Activated naive CD4-positive, alpha-beta T cell treated with anti-CD3 and anti-CD28 coated beads, Interleukin-2, amount 10 ng/mL, durations not matched to agents 7 days and 5 days (primary cell): ENCODE measurements at regions not wholly inside any gene's neighbourhood (a gene's known extent, or its start where the extent isn't known, plus 50 kb on each side); places are given as distances from the start of the nearest gene placed in this dataset.
"Not testable (repeated sequence)": the region's sequence is repeated elsewhere in the genome, so short reads cannot be mapped to it uniquely, and the experiment has no call there.

Experiments used
- CTCF ChIA-PET: fragments of 350-600 bp; sonication (Branson Sonifier 250); formaldehyde crosslinking; loops from one replicate; lab custom pipeline; 2021; ENCODE audit warnings: antibody characterized with exemption; lab: Charles Lee
- DNase-seq: peaks from one replicate; pipeline ENCODE4 v3.0.0-alpha.2; 2020
- H3K27ac Mint-ChIP-seq: one replicate; pipeline ENCODE4 v1.8.0; 2021; ENCODE audit warnings: mild to moderate bottlenecking, moderate library complexity, mixed read lengths
- H3K27me3 Mint-ChIP-seq: one replicate; pipeline ENCODE4 v1.8.0; 2021; ENCODE audit warnings: mild to moderate bottlenecking, mixed read lengths
- H3K36me3 Mint-ChIP-seq: one replicate; pipeline ENCODE4 v1.8.0; 2021; ENCODE audit warnings: mixed read lengths
- H3K4me1 Mint-ChIP-seq: one replicate; pipeline ENCODE4 v1.8.0; 2021; ENCODE audit warnings: mixed read lengths
- H3K4me3 Mint-ChIP-seq: one replicate; pipeline ENCODE4 v1.8.0; 2021; ENCODE audit warnings: mild to moderate bottlenecking, moderate library complexity, mixed read lengths
- H3K9me3 Mint-ChIP-seq: one replicate; pipeline ENCODE4 v1.8.0; 2021; ENCODE audit warnings: mixed read lengths

DNA sequence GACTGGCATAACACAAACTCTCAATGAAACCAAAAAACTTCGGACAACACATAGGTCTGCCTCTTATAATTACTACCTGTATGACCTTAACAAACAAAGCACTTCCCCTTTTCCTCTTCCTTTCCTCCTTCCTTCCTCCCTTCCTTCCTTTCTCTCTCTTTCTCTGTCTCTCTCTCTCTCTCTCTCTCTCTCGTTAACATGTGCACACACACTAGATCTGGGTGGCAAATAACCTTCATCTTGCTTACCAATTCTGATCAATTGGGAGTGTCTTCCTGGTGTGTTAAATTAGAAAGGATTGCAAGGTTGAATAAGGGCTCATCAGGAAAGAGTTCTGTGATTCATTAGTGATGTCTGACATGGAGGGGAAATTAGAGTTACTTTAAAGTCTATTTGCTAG is 307.8 kb upstream of the PRKD1 start:
- H3K4me3 Mint-ChIP-seq, result no peak overlapping the region
- H3K4me1 Mint-ChIP-seq, result no peaks in the 10 kb centered on the region
- no peak for DNase-seq
- H3K27me3 Mint-ChIP-seq, result no peaks in the 10 kb centered on the region
- CTCF ChIA-PET, result no interaction called here
- no peak overlapping the region for H3K27ac Mint-ChIP-seq
- no peaks in the 10 kb centered on the region for H3K9me3 Mint-ChIP-seq
- no peaks in the 10 kb centered on the region for H3K36me3 Mint-ChIP-seq

GRCh38 chr14:30238936-30239335 is 311.3 kb upstream of the PRKD1 start:
- Mint-ChIP-seq H3K4me3 (no peak overlapping the region), H3K36me3 (no peaks in the 10 kb centered on the region), H3K4me1 (no peaks in the 10 kb centered on the region), H3K27me3 (no peaks in the 10 kb centered on the region), H3K27ac (no peak overlapping the region), H3K9me3 (no peaks in the 10 kb centered on the region)
- CTCF ChIA-PET, result interaction anchor here (0.9 kb wide), 1 partner anchor 32 kb away, joined by 3 read pairs; no protein-coding TSS in a partner anchor
- no peak for DNase-seq

DNA sequence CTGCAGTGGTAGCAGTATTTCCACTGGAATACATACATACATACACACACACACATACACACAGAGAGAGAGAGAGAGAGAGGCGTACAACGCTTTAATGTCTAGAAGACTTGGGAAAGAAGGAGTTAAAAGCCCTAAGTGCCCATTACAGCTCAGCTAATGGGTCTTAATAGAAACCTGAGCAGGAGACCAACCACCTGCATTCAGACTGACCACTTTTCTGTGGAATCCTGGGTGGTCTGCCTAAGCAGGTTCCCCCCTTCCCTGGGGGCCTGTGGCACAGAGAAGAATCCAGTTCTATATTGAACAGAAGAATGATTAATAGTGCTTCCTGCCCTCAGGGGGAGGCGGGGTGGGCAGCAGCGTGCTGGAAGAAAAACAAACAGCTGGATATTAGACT is 312.4 kb upstream of the PRKD1 start:
- Mint-ChIP-seq H3K9me3 (no peaks in the 10 kb centered on the region), H3K27me3 (no peaks in the 10 kb centered on the region), H3K4me3 (no peak overlapping the region), H3K4me1 (no peaks in the 10 kb centered on the region), H3K27ac (no peak overlapping the region), H3K36me3 (no peaks in the 10 kb centered on the region)
- CTCF ChIA-PET, result interaction anchor here (0.9 kb wide), 1 partner anchor 31 kb away, joined by 3 read pairs; no protein-coding TSS in a partner anchor
- DNase-seq, result no peak

DNA sequence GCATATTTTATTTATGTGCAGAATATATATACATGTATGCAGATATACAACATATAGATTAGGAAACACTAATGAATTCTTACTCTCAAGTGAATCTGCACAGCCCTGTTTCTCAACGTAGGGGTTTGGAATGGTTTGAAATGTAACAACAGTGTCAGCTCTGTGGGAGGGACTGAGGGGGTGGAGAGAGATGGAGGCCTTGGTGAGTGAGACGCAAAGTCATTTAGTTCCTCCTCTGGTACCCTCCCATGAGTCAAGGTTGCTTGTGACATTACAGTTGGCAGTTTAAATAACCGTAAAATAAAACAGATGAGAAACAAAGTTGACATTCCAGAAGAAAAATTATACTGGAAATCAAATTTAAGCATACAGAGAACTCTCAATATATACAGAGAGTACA is 313.0 kb upstream of the PRKD1 start:
- Mint-ChIP-seq H3K9me3 (no peaks in the 10 kb centered on the region), H3K27ac (no peak overlapping the region)

DNA sequence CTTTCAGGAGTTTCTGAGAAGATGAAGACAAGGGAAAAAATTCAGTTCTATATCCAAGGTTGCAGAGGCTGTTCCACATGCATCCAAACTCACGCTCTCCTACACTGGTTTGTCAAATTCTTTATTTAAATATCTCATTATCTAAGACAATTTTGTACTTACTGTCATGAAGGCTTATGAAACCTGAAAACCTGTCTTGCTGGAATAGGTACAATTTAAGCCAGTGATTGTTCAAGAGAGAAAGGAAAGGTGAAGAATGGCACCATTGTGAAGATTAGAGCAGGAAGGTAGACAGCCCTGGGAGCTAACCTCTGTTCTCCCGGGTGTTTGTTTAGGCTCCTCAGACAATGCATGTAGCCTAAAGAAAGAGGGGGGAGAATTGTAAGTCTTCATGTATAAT is 315.1 kb upstream of the PRKD1 start:
- H3K9me3 Mint-ChIP-seq, result no peaks in the 10 kb centered on the region
- H3K4me1 Mint-ChIP-seq, result no peaks in the 10 kb centered on the region
- H3K27ac Mint-ChIP-seq, result no peak overlapping the region
- CTCF ChIA-PET, result no interaction called here
- no peaks in the 10 kb centered on the region for H3K36me3 Mint-ChIP-seq
- DNase-seq, result no peak
- H3K4me3 Mint-ChIP-seq, result no peak overlapping the region
- H3K27me3 Mint-ChIP-seq, result no peaks in the 10 kb centered on the region

More for the DNA sequence above, 313.0 kb upstream of the PRKD1 start:
- H3K4me1 Mint-ChIP-seq, result no peaks in the 10 kb centered on the region
- CTCF ChIA-PET, result no interaction called here
- DNase-seq, result no peak
- no peaks in the 10 kb centered on the region for H3K36me3 Mint-ChIP-seq
- no peaks in the 10 kb centered on the region for H3K27me3 Mint-ChIP-seq
- no peak overlapping the region for H3K4me3 Mint-ChIP-seq

- CTCF ChIA-PET, result no interaction called here
- no peaks in the 10 kb centered on the region for H3K9me3 Mint-ChIP-seq
- H3K4me3 Mint-ChIP-seq, result no peak overlapping the region
- no peaks in the 10 kb centered on the region for H3K36me3 Mint-ChIP-seq
- no peaks in the 10 kb centered on the region for H3K27me3 Mint-ChIP-seq
- no peak for DNase-seq
- H3K4me1 Mint-ChIP-seq, result no peaks in the 10 kb centered on the region
- no peak overlapping the region for H3K27ac Mint-ChIP-seq
Measured at GRCh38 chr14:30243207-30243606, 315.6 kb upstream of the PRKD1 start.

DNA sequence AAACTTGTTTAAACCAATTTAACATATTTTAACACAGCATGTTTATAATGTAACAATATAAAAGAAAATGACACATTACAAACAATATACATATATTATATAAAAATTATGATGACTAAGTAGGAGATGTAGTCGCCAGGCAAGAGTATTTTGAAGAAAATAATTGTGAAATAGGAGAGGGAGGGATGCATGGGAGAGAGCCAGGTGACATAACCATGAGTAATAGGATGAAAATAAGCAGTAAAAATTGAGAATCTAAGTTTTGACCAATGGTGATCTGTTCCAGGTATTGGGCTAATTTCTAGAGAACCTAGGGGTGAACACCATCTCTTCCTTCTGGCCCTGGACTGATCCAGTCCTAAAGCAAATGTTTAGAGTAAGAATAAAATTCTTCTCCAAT is 315.2 kb upstream of the G2E3 start:
- no peaks in the 10 kb centered on the region for H3K4me1 Mint-ChIP-seq
- H3K4me3 Mint-ChIP-seq, result no peak overlapping the region
- H3K9me3 Mint-ChIP-seq, result no peaks in the 10 kb centered on the region
- no peak overlapping the region for H3K27ac Mint-ChIP-seq
- H3K27me3 Mint-ChIP-seq, result no peaks in the 10 kb centered on the region
- DNase-seq, result no peak
- H3K36me3 Mint-ChIP-seq, result no peaks in the 10 kb centered on the region
- CTCF ChIA-PET, result no interaction called here

DNA sequence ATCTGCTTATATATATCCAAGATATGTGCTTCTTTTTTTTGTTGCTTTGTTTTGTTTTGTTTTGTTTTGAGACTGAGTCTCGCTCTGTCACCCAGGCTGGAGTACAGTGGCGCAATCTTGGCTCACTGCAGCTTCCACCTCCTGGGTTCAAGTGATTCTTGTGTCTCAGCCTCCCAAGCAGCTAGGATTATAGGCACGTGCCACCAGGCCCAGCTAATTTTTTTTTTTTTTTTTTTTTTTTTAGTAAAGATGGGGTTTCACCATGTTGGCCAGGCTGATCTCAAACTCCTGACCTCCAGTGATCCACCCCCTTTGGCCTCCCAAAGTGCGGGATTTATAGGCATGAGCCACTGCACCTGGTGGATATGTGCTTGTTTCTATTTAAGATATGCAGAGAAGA is 314.6 kb upstream of the G2E3 start:
- H3K9me3 Mint-ChIP-seq, DNase-seq, H3K27me3 Mint-ChIP-seq, H3K4me3 Mint-ChIP-seq, H3K4me1 Mint-ChIP-seq, H3K27ac Mint-ChIP-seq, CTCF ChIA-PET, H3K36me3 Mint-ChIP-seq: not testable (repeated sequence)

- no peaks in the 10 kb centered on the region for H3K9me3 Mint-ChIP-seq
- DNase-seq, result no peak
- CTCF ChIA-PET, result no interaction called here
- no peak overlapping the region for H3K27ac Mint-ChIP-seq
- no peaks in the 10 kb centered on the region for H3K36me3 Mint-ChIP-seq
- no peaks in the 10 kb centered on the region for H3K4me1 Mint-ChIP-seq
- no peaks in the 10 kb centered on the region for H3K27me3 Mint-ChIP-seq
- H3K4me3 Mint-ChIP-seq, result no peak overlapping the region
Measured at GRCh38 chr14:30251017-30251416, 307.9 kb upstream of the G2E3 start.

GRCh38 chr14:30251557-30252100 is 307.3 kb upstream of the G2E3 start:
- Mint-ChIP-seq H3K4me3 (no peak overlapping the region), H3K27ac (no peak overlapping the region), H3K9me3 (no peaks in the 10 kb centered on the region), H3K36me3 (no peaks in the 10 kb centered on the region), H3K27me3 (no peaks in the 10 kb centered on the region), H3K4me1 (no peaks in the 10 kb centered on the region)
- CTCF ChIA-PET, result no interaction called here
- no peak for DNase-seq

DNA sequence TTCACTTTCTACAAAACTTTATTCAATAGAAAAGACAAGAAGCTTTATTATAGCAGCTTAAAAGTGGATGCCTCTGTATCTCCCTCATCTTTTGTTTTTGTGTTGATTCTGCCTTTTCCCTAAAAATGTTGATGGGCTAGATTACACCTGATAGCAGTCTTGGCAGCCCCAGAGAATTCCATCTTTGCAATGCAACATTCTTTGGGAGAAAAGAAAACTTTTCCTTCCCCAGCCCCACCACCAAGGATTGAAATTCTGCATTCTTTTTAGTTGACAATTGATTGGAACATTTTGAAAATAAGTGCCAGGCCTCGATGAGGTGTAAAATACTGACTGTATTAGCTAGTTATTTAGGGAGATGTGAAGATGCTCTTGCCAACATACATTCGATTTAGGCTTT is 306.8 kb upstream of the G2E3 start:
- H3K9me3 Mint-ChIP-seq, result no peaks in the 10 kb centered on the region

DNA sequence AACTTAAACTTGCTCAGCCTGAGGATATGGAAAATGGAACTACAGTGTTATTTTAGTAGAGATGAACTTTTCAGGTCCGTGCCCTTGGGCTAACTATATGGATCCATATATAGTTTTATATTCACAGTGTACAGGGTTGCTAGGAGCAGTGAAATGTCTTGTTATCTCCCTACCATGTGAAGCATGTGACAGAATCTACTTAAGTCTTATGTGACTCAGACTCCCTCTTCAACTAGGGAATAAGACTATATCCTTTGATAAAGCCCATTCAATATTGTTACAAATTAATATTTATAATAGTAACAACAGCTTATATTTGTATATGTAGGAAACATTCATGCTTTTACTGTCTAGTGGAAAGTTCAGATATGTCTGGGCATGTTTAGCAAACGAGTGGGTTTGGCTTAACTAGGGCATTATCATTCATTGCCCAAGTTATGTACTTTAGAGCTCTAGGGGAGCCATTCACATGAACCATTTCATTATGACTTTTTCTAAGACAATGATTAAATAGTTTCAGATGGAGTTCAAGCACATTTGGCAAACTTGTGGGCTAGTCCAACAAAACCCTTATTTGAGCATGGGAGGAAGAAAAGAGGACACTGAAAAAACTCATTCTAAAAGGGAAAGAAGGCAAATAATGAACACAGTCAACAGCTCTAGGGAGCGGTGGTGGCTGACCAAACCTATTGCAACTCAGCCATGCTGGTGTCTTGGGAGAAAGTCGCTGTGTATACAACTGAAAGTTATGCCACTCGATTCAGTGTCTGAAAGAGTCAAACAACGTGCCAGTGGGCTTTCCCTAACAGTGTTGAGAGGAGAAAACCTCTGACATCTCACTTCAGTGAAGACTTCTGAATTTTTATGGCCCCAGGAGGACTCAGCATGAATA is 305.9 kb upstream of the G2E3 start:
- Mint-ChIP-seq H3K9me3 (no peaks in the 10 kb centered on the region), H3K27me3 (no peaks in the 10 kb centered on the region), H3K36me3 (no peaks in the 10 kb centered on the region), H3K27ac (no peak overlapping the region), H3K4me1 (no peaks in the 10 kb centered on the region), H3K4me3 (no peak overlapping the region)
- no peak for DNase-seq
- CTCF ChIA-PET, result no interaction called here

More for the DNA sequence above, 306.8 kb upstream of the G2E3 start:
- Mint-ChIP-seq H3K36me3 (no peaks in the 10 kb centered on the region), H3K4me1 (no peaks in the 10 kb centered on the region), H3K27ac (no peak overlapping the region), H3K4me3 (no peak overlapping the region), H3K27me3 (no peaks in the 10 kb centered on the region)
- CTCF ChIA-PET, result no interaction called here
- DNase-seq, result no peak

GRCh38 chr14:30256627-30257026 is 302.3 kb upstream of the G2E3 start:
- Mint-ChIP-seq H3K27ac (no peak overlapping the region), H3K4me1 (no peaks in the 10 kb centered on the region), H3K36me3 (no peaks in the 10 kb centered on the region), H3K4me3 (no peak overlapping the region), H3K27me3 (no peaks in the 10 kb centered on the region), H3K9me3 (no peaks in the 10 kb centered on the region)
- DNase-seq, result no peak
- CTCF ChIA-PET, result no interaction called here

- no peak overlapping the region for H3K27ac Mint-ChIP-seq
- H3K36me3 Mint-ChIP-seq, result no peaks in the 10 kb centered on the region
- no peak overlapping the region for H3K4me3 Mint-ChIP-seq
- no peak for DNase-seq
- H3K9me3 Mint-ChIP-seq, result no peaks in the 10 kb centered on the region
- H3K27me3 Mint-ChIP-seq, result no peaks in the 10 kb centered on the region
- CTCF ChIA-PET, result interaction anchor here (0.6 to 4.1 kb wide), 2 partner anchors 13 to 35 kb away, joined by 3 to 17 read pairs; no protein-coding TSS in a partner anchor
- H3K4me1 Mint-ChIP-seq, result no peaks in the 10 kb centered on the region
Measured at GRCh38 chr14:30257946-30258661, 300.9 kb upstream of the G2E3 start.
